Stimulated activated CD8-positive, alpha-beta memory T cell treated with anti-CD3 and anti-CD28 coated beads, Interleukin-15, amount 100 ng/mL, for 4 hours (primary cell): ENCODE measurements at regions not wholly inside any gene's neighbourhood (a gene's known extent, or its start where the extent isn't known, plus 50 kb on each side); places are given as distances from the start of the nearest gene placed in this dataset.
A peak's percentile ranks its signal among the peaks of the same experiment; 100 is the strongest.
"Not testable (repeated sequence)": the region's sequence is repeated elsewhere in the genome, so short reads cannot be mapped to it uniquely, and the experiment has no call there.

Experiments
- DNase-seq, 2 donors: peaks; one replicate each; pipeline ENCODE4 v3.0.0-alpha.2; 2020; ENCODE audit warnings: low read depth in 2 of 2

GRCh38 chr6:85357651-85358050, 92.2 kb upstream of the NT5E start:
- DNase-seq = no peak

- DNase-seq = not testable (repeated sequence)
Measured at GRCh38 chr6:85356743-85357142, 93.1 kb upstream of the NT5E start.

DNA sequence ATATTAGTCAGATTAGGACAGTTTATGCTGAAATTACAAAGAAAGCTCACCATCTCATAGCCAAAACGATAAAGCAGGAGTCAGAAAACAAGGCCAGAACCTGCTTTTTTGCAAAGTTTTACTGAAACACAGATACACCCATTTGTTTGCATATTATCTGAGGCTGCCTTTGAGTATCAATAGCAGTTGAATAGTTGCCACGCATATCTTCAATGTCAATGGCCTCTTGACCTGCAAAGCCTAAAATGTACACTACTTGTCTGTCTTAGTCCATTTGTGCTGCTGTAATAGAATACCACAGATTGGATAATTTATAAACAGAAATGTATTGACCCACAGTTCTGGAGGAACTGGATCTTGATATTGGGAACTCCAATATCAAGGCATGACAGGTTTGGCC, 94.1 kb upstream of the NT5E start:
- DNase-seq = no peak

DNA sequence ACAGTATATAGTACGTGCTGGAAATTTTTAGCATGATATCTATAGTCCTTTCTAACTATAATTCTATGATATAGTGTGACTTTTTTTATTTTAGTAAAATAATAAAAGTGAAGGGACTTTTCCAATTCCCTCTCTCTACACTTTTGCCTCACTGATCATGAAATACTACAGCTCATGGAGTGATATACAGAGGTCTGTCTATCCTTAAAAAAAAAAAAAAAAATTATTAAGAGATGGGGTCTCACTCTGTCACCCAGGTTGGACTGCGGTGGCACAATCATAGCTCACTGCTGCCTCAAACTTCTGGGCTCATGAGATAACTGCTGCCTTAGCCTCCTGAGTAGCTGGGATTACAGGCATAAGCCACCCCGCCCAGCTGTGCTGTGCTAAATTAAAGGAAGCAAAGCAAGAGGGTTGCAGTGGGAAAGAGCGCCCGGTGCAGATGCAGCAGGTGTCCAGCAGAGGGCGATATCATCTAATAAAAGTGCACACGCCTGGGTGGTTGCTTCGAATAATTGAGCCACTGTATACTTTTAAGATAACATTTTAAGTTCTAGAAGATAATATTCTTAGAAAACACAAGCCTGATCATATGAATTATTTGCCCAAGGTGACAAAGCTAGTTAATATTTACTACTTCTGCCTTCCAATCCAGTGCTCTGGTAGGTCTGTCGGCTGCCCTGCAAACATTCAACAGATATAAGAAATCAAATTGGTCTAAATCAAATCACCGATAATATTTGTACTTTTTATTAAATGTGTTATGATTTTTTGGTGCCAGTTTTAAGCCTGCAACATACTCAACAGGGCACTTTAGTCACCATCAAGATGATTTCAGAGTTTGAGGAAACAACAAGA, 94.9 kb upstream of the NT5E start:
- DNase-seq = peak; percentile 13 to 17

DNA sequence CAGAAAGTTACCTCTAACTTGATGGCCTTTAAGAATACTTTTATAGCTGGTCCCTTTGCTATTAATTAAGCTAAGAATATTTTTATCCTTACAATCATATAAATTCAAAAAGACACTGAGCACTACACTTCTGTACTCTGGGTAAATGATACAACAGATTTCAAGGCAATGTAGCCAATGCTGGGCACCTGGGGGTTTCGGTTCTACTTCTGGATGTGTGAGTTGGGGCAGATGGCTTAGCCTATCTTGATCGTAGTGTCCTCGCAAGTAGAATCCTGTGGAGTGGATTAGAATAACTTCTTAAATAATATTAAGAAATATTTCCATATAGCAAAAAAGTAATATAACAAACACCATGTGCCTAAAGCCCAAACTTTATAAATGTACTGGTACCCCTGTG, 96.9 kb upstream of the NT5E start:
- DNase-seq = no peak

- no peak for DNase-seq
Measured at GRCh38 chr6:85348643-85349042, 101.2 kb upstream of the NT5E start.

DNA sequence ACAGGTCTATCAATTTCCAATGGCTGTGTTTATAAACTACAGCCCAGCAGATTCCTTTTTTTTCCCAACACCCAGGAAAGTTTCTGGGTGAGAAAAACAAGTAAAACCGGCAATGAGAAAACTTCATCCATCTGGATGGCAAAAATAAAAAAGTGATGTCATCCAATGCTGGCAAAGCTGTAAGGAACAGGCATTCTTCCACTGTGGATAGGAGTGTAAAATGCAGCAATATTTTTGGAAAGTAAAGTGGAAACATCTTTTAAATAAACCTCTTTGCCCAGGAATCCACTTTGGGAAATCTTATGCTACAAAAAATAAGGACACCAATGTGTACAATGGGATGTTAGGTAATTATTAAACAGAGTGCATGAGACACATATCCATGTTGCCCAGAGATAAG, 102.1 kb upstream of the NT5E start:
- no peak for DNase-seq

- DNase-seq = no peak
Measured at GRCh38 chr6:85346196-85346595, 103.7 kb upstream of the NT5E start.

DNA sequence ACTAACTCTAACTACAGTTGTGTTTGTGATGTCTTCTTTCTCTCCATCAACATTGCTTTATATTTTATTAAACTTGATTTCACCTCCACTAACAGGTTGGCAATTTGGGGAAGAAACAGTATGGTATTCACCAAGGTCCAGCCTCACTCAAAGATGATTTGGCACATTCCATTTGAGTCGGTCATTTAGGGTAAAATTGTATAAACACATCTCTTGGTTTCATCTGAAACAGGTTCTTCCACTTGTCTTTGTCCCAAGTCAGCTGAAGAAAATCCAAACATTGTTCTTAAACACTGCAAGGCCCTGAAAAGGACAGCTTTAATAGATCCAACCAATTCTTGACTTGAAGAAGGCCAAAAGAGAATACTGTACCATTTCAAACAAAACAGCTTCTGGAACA, 104.9 kb upstream of the NT5E start:
- no peak for DNase-seq

DNA sequence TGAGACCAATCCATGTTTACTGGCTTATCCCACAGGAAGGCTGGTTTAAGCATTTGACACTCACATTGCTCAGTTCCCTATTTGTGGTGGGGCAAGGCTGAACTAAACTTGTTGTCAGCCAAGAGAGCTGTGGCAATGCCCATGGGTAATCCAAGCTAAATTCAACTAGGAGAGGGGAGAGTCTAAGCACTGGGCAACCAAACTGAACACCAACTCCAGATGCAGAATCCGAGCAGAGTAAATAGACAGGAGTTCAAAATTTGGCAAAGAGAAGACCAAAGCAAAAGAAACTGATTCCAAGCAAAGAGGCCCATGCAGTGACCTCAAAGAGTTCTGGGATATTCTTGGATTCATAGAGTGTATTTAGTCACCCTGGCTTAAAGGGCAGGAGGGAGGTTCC, 106.5 kb upstream of the NT5E start:
- DNase-seq = no peak

- no peak for DNase-seq
Measured at GRCh38 chr6:85329196-85329595, 120.7 kb upstream of the NT5E start.

GRCh38 chr6:85325811-85326210, 124.1 kb upstream of the NT5E start:
- DNase-seq = not testable (repeated sequence)

GRCh38 chr6:85323435-85324040, 126.3 kb upstream of the NT5E start:
- DNase-seq = peak in 1 of 2 donors; percentile 27

- DNase-seq = no peak
Measured at GRCh38 chr6:85322446-85323105, 127.3 kb upstream of the NT5E start.

DNA sequence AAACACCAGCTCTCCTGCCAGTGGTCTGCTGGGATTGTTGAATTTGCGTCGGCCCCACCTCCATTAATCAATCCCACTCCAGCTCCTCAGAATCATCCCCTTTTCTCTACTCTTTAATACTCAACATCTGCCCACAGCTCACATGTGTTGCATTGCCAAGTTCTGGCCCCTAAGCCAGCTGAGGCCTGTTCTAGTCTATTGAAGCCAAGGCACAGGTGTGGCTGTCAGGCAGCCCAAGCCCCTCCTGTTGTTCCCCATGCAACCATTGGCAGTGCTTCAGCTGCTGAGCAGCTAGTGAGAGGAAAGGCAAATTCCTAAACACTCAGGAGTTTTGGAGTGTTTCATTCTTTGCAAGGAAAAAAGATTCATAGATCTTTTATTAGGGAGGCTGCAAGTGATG, 128.0 kb upstream of the NT5E start:
- DNase-seq = no peak

DNA sequence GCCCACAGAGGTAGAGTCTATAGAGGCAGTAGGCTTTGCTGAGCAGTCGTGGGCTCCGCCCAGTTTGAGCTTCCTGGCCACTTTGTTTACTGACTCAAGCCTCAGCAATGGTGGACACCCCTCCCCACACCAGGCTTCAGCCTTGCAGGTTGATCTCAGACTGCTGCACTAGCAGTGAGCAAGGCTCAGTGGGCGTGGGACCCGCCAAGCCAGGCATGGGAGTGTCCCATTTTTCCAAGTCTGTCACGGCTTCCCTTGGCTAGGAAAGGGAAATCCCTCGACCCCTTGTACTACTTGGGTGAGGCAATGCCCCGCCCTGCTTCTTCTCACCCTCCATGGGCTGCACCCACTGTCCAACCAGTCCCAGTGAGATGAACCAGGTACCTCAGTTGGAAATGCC, 135.3 kb upstream of the NT5E start:
- DNase-seq = no peak

DNA sequence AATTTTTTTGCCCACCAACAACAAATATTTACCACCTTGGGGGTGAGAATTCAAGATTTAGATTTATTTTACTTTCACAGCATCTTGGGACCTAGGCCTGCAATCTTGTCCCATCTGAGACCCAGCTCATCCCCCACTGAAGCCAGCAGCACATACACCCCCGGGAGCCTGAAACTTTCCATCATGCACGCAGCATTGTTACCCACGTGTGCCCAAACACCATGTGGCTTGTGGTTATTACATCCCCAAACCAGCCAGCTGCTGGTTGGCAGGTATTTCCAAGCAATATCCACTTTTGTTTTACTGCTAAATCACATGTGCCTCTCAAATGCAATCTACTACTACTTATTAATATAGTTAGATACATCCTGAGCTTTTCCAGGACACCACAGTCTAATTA, 149.3 kb upstream of the NT5E start:
- no peak for DNase-seq

GRCh38 chr6:85298553-85298952, 151.3 kb upstream of the NT5E start:
- DNase-seq = no peak

GRCh38 chr6:85291326-85291725, 158.6 kb upstream of the NT5E start:
- no peak for DNase-seq

DNA sequence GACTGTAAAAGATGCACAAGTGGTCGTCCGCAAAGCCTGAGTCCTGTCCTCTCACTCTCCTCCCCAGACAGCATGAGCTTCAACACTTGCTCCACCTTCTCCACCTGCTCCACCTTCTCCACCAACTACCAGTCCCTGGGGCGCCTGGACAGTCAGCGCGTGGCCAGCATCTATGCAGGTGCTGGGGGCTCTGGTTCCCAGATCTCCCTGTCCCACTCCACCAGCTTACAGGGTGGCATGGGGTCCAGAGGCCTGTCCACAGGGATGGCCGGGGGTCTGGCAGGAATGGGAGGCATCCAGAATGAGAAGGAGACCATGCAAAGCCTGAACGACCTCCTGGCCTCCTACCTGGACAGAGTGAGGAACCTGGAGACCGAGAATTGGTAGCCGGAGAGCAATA, 162.2 kb upstream of the NT5E start:
- no peak for DNase-seq

DNA sequence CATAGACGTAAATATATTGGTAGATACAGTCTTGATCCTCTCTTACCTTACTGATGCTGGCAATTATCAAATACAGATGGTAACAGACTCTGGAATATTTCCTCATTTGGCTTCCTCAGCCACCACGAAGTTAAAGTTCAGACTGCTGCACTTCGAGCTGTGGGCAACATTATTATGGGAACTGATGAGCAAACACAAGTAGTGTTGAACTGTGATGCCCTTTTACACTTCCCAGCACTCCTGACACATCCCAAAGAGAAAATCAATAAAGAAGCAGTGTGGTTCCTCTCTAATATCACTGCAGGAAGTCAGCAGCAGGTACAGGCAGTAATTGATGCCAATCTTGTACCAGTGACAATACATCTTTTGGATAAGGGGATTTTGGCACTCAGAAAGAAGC, 162.7 kb upstream of the NT5E start:
- DNase-seq = no peak

GRCh38 chr6:85286507-85286906, 163.4 kb upstream of the NT5E start:
- DNase-seq = not testable (repeated sequence)

DNA sequence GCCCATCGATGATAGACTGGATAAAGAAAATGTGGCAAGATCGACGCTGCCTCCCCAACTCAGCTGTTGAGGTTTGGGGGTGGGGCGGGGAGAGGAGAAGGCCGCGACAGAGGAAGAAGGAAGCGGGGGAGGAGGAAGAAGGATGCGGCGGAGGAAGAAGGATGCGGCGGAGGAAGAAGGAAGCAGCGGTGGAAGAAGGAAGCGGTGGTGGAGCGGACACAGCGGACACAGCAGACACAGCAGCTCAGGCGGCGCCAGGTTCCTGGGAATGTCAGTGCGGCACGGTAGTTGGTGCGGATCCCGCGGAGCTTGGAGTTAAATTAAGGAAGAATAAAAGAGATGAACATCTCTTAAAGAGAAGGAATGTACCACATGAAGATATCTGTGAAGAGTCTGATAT, 163.9 kb upstream of the NT5E start:
- DNase-seq = no peak
